ENCODE measurements at regions not wholly inside any gene's neighbourhood (a gene's known extent, or its start where the extent isn't known, plus 50 kb on each side); places are given as distances from the start of the nearest gene placed in this dataset.

DNA sequence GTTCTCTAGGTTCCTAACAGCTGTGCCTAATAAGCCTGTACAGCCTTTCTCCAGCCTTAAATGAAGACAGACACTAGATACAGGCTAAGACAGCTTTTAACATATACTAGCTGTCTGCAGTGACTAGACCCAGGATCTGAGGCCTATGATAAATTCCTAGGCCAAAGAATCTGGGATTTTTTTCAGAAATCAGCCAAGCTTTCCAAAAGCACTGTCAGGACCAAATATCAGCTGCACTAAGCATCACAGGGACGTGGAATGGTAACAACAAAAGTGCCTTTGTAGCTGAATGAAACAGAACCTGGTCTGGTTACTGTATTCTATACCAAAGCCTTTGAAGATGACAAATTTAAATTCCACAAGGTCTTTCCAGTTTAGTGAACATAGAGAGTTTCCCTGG, 77.9 kb upstream of the DOCK9 start:
- TF ChIP-seq, protein P1, sequence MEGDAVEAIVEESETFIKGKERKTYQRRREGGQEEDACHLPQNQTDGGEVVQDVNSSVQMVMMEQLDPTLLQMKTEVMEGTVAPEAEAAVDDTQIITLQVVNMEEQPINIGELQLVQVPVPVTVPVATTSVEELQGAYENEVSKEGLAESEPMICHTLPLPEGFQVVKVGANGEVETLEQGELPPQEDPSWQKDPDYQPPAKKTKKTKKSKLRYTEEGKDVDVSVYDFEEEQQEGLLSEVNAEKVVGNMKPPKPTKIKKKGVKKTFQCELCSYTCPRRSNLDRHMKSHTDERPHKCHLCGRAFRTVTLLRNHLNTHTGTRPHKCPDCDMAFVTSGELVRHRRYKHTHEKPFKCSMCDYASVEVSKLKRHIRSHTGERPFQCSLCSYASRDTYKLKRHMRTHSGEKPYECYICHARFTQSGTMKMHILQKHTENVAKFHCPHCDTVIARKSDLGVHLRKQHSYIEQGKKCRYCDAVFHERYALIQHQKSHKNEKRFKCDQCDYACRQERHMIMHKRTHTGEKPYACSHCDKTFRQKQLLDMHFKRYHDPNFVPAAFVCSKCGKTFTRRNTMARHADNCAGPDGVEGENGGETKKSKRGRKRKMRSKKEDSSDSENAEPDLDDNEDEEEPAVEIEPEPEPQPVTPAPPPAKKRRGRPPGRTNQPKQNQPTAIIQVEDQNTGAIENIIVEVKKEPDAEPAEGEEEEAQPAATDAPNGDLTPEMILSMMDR (IDR thresholded peaks at IDR 0.05), result no peak
- no peak for TF ChIP-seq POLR2A (IDR thresholded peaks at IDR 0.05)

All from adrenal gland (tissue), 5 donors.